Neuronal stem cell (in vitro differentiated cells): ENCODE measurements at regions not wholly inside any gene's neighbourhood (a gene's known extent, or its start where the extent isn't known, plus 50 kb on each side); places are given as distances from the start of the nearest gene placed in this dataset.

Source experiments
- DNase-seq: peaks from one replicate; pipeline ENCODE4 v3.0.0-alpha.2; 2013; ENCODE audit warnings: low spot score
- H2AFZ ChIP-seq: one replicate; pipeline ENCODE4 v1.6.1; 2013; ENCODE audit warnings: mild to moderate bottlenecking, low read length, inconsistent platforms
- H2AK5ac ChIP-seq: 2 replicates; pipeline ENCODE4 v1.6.1; 2013; ENCODE audit warnings: low read depth, mild to moderate bottlenecking, inconsistent platforms, low read length, moderate library complexity, mixed read lengths
- H2BK120ac ChIP-seq: 2 replicates; pipeline ENCODE4 v1.6.1; 2013; ENCODE audit warnings: low read depth, mild to moderate bottlenecking, inconsistent platforms, low read length, moderate library complexity, mixed read lengths
- H2BK12ac ChIP-seq: one replicate; pipeline ENCODE4 v1.6.1; 2013; ENCODE audit warnings: low read length, inconsistent platforms
- H2BK15ac ChIP-seq: 2 replicates; pipeline ENCODE4 v1.6.1; 2013; ENCODE audit warnings: mild to moderate bottlenecking, low read length, inconsistent platforms, mixed read lengths
- H2BK5ac ChIP-seq: one replicate; pipeline ENCODE4 v1.6.1; 2013; ENCODE audit warnings: inconsistent platforms, mild to moderate bottlenecking, low read length, moderate library complexity
- H3K14ac ChIP-seq: one replicate; pipeline ENCODE4 v1.6.1; 2013; ENCODE audit warnings: low read length, inconsistent platforms
- H3K18ac ChIP-seq: 2 replicates; pipeline ENCODE4 v1.6.1; 2013; ENCODE audit warnings: low read length, inconsistent platforms
- H3K23ac ChIP-seq: 2 replicates; pipeline ENCODE4 v1.6.1; 2013; ENCODE audit warnings: low read depth, mild to moderate bottlenecking, mixed read lengths, low read length, inconsistent platforms; ENCODE audit not compliant: poor library complexity
- H3K27ac ChIP-seq: replicated peaks from 3 replicates; pipeline ENCODE4 v1.5.1; 2013; ENCODE audit warnings: low read length, inconsistent platforms
- H3K27me3 ChIP-seq, 3 experiments: 2 replicates each; pipeline ENCODE4 v1.6.1; 2013; ENCODE audit warnings: low read length in 3 of 3, mild to moderate bottlenecking in 2 of 3, inconsistent platforms in 1 of 3, low read depth in 1 of 3, mixed read lengths in 1 of 3, moderate library complexity in 1 of 3; ENCODE audit not compliant: control insufficient read depth in 3 of 3, insufficient read depth in 3 of 3
- H3K36me3 ChIP-seq, 2 donors: replicated peaks in 1 of 2; 2 replicates each; pipeline ENCODE4 v1.6.1; 2013; ENCODE audit warnings: low read length in 2 of 2; ENCODE audit not compliant: control insufficient read depth in 2 of 2, insufficient read depth in 2 of 2
- H3K4ac ChIP-seq: 2 replicates; pipeline ENCODE4 v1.6.1; 2013; ENCODE audit warnings: inconsistent platforms, mild to moderate bottlenecking, low read length, moderate library complexity
- H3K4me1 ChIP-seq, 2 donors: 1 replicate in 1 of 2; 2 replicates in 1 of 2; pipeline ENCODE4 v1.6.1; 2013; ENCODE audit warnings: low read length in 2 of 2, low read depth in 1 of 2; ENCODE audit not compliant: control insufficient read depth in 2 of 2, insufficient read depth in 1 of 2
- H3K4me2 ChIP-seq: one replicate; pipeline ENCODE4 v1.6.1; 2013; ENCODE audit warnings: mild to moderate bottlenecking, low read length, inconsistent platforms; ENCODE audit not compliant: insufficient read depth, poor library complexity, severe bottlenecking
- H3K4me3 ChIP-seq, 2 donors: 2 replicates each; pipeline ENCODE4 v1.5.1; 2013; ENCODE audit warnings: low read length in 2 of 2, mild to moderate bottlenecking in 2 of 2, inconsistent platforms in 1 of 2, moderate library complexity in 1 of 2
- H3K79me1 ChIP-seq: one replicate; pipeline ENCODE4 v1.6.1; 2013; ENCODE audit warnings: low read depth, mild to moderate bottlenecking, inconsistent platforms, low read length, moderate library complexity
- H3K9ac ChIP-seq: one replicate; pipeline ENCODE4 v1.6.1; 2013; ENCODE audit warnings: mild to moderate bottlenecking, low read depth, low read length, inconsistent platforms; ENCODE audit not compliant: poor library complexity
- H3K9me3 ChIP-seq, 2 donors: replicated peaks in 1 of 2; 2 replicates each; pipeline versions ENCODE3 to v1.6.1; 2013; ENCODE audit warnings: low read length in 2 of 2, mild to moderate bottlenecking in 2 of 2, inconsistent platforms in 1 of 2, low read depth in 1 of 2, mixed read lengths in 1 of 2, moderate library complexity in 1 of 2; ENCODE audit not compliant: control insufficient read depth in 2 of 2, insufficient read depth in 1 of 2
- H4K8ac ChIP-seq: one replicate; pipeline ENCODE4 v1.6.1; 2013; ENCODE audit warnings: low read depth, mild to moderate bottlenecking, inconsistent platforms, low read length, moderate library complexity
- H4K91ac ChIP-seq: one replicate; pipeline ENCODE4 v1.6.1; 2013; ENCODE audit warnings: low read length, low read depth, mild to moderate bottlenecking, inconsistent platforms; ENCODE audit not compliant: poor library complexity
- WGBS, 2 donors: extraction: QIAGEN DNeasy Blood & Tissue Kit; methylation state at CpG; one replicate each; pipeline ENCODE4 v1.1.7; 2013; ENCODE audit warnings: missing lambda C conversion rate in 2 of 2, mixed read lengths in 1 of 2; ENCODE audit not compliant: insufficient read length in 2 of 2, insufficient replicate concordance in 1 of 2; ENCODE audit errors: extremely low coverage in 2 of 2; 5-methylcytosine and 5-hydroxymethylcytosine counted together

DNA sequence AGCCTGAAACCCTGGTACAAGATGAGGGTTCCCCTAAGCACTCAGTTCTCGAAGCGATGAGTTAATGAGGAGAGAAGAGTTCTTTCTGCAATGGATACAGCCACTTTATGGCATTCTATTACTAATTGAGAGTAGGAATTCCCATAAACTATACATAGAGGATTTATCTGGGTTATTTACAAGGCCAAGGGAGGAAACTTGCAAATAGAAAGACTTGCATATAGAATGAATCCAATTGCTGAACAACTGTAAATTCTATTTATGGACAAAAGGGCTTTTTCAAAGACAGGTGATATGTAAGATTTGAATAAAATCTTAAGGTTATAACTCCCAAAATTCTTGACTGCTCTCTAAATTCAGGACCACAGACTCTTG, 182.2 kb downstream of the PPARGC1A start:
- no peak overlapping the region for H3K14ac ChIP-seq
- H2BK15ac ChIP-seq = no peak overlapping the region
- H2BK120ac ChIP-seq = no peak overlapping the region
- no peak overlapping the region for H2AK5ac ChIP-seq
- H2AFZ ChIP-seq = no peak overlapping the region
- no peak overlapping the region for H3K23ac ChIP-seq
- H3K27me3 ChIP-seq = no peaks in the 10 kb centered on the region
- no peak overlapping the region for H2BK5ac ChIP-seq
- no peak overlapping the region for H4K8ac ChIP-seq
- no peak overlapping the region for H3K4me3 ChIP-seq
- H3K9ac ChIP-seq = no peak overlapping the region
- peaks cover 3% of the 10 kb centered on the region in 2 donors for H3K4me1 ChIP-seq
- H3K18ac ChIP-seq = no peak overlapping the region
- H2BK12ac ChIP-seq = no peak overlapping the region
- no peak for DNase-seq
- H3K4me2 ChIP-seq = no peak overlapping the region
- WGBS, 2 donors = no CpG with 5 or more reads among the region's 2 CpGs
- no peaks in the 10 kb centered on the region for H3K36me3 ChIP-seq
- no peak overlapping the region for H3K27ac ChIP-seq
- no peaks in the 10 kb centered on the region for H3K79me1 ChIP-seq
- H4K91ac ChIP-seq = no peak overlapping the region
- H3K4ac ChIP-seq = no peak overlapping the region
- peaks cover 0 to 2% of the 10 kb centered on the region in 2 donors for H3K9me3 ChIP-seq

DNA sequence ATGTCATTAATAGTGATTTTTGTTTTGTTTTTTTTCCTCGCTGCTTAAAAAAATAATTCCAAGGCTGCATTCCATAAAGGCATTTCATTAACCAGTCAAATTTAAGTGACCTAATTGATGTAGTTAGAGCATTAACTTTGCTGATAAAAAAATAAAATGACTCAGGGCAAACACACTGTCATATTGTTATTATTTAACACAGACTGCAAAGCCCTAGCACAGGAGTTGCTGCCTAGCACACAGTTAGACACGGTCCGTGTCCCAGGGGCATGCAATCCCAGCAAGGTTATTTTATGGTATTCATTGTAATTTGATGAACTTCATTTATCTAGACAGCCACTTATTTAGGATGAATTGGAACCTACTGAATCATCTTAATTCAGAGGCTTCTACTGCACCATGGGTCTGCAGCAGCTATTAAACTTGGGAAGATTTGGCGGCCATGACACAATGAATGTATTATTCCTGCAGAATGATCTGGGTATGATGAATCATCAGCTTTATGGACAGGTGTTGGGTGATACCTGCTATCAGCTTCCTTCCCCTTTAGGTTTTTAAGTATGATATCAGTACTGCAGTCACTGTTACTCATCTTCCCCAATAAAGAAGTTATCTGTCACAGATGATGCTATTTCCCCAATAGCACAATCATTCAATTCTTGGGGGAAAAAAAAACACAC, 182.7 kb downstream of the PPARGC1A start:
- Histone ChIP-seq H3K14ac (no peak overlapping the region), H3K79me1 (no peaks in the 10 kb centered on the region), H3K4ac (no peak overlapping the region), H3K18ac (no peak overlapping the region), H4K91ac (no peak overlapping the region), H2AK5ac (no peak overlapping the region), H2BK120ac (no peak overlapping the region), H3K4me1 (peaks cover 3% of the 10 kb centered on the region in 2 donors), H3K4me3 (no peak overlapping the region), H3K9ac (no peak overlapping the region), H2BK15ac (no peak overlapping the region), H2BK5ac (no peak overlapping the region), H3K36me3 (no peaks in the 10 kb centered on the region), H4K8ac (no peak overlapping the region), H3K23ac (no peak overlapping the region), H3K9me3 (peaks cover 0 to 2% of the 10 kb centered on the region in 2 donors), H2BK12ac (no peak overlapping the region), H3K4me2 (no peak overlapping the region), H3K27me3 (no peaks in the 10 kb centered on the region), H2AFZ (no peak overlapping the region), H3K27ac (no peak overlapping the region)
- no peak for DNase-seq
- no CpG with 5 or more reads among the region's 4 CpGs for WGBS, 2 donors

DNA sequence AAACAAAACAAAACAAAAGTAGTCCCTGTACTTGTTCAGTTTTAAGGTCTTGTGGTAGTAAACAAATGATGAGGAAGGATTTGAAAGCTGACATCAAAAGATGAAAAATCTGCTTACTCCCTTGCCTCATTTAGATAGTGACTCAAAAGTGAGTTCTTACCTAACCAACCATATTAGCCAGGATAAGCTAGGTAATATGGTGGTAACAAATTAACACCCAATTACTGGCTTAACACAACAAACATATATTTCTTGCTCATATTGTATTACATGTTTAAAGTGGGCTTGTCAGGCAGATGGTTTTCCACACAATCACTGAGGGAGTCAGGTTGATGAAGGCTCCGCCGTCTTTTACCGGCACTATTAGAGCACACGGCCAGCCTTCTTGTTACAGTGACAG, 189.7 kb downstream of the PPARGC1A start:
- Histone ChIP-seq H2BK15ac (no peak overlapping the region), H3K14ac (no peak overlapping the region), H3K9me3 (peaks cover 0 to 2% of the 10 kb centered on the region in 2 donors), H2BK12ac (no peak overlapping the region), H3K18ac (no peak overlapping the region), H3K79me1 (no peaks in the 10 kb centered on the region), H2BK5ac (no peak overlapping the region), H3K4me2 (no peak overlapping the region), H3K9ac (no peak overlapping the region), H3K27me3 (no peaks in the 10 kb centered on the region), H3K23ac (no peak overlapping the region), H3K4ac (no peak overlapping the region), H3K27ac (no peak overlapping the region), H2AK5ac (no peak overlapping the region), H2BK120ac (no peak overlapping the region), H4K8ac (no peak overlapping the region), H3K4me1 (peaks cover 4 to 5% of the 10 kb centered on the region in 2 donors), H4K91ac (no peak overlapping the region), H2AFZ (no peak overlapping the region), H3K36me3 (no peaks in the 10 kb centered on the region), H3K4me3 (peak overlapping the region in 1 of 2 donors; percentile 49)
- no peak for DNase-seq
- no CpG with 5 or more reads among the region's 4 CpGs for WGBS, 2 donors

DNA sequence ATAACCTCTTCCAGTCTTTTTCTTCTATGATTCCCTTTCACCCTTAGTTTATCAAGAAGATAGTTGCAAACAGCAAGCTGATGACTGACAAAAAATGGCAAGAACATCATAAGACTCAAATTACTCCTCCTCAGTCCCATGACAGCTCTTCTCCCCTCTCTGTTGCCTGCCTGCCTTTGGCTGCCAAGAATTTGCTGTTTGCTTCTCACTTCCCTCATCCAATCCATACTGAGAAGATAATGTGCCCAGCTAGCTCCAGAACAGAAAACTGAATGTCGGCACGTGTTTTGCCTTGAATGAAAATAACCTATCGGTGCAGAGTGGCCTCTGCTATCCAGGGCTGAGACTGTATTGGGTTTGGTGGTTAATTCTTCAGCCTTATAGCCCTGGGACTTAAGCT, 192.1 kb downstream of the PPARGC1A start:
- Histone ChIP-seq H3K27me3 (no peaks in the 10 kb centered on the region), H4K8ac (no peak overlapping the region), H3K79me1 (no peaks in the 10 kb centered on the region), H2BK15ac (no peak overlapping the region), H3K4me3 (no peak overlapping the region), H3K9ac (no peak overlapping the region), H3K27ac (no peak overlapping the region), H4K91ac (no peak overlapping the region), H2AK5ac (no peak overlapping the region), H3K36me3 (no peaks in the 10 kb centered on the region), H3K18ac (no peak overlapping the region), H2BK120ac (no peak overlapping the region), H3K4me1 (peaks cover 4 to 5% of the 10 kb centered on the region in 2 donors), H3K4me2 (no peak overlapping the region), H3K14ac (no peak overlapping the region), H3K4ac (no peak overlapping the region), H3K9me3 (no peaks in the 10 kb centered on the region), H2BK5ac (no peak overlapping the region), H3K23ac (no peak overlapping the region), H2BK12ac (no peak overlapping the region), H2AFZ (peak overlapping the region; percentile 74)
- no peak for DNase-seq
- WGBS, 2 donors = no CpG with 5 or more reads among the region's 3 CpGs
